ENCODE measurements at regions not wholly inside any gene's neighbourhood (a gene's known extent, or its start where the extent isn't known, plus 50 kb on each side); places are given as distances from the start of the nearest gene placed in this dataset.

- H3K9ac ChIP-seq = no peak overlapping the region
- H4K20me1 ChIP-seq (ENCODE audit: insufficient read depth) = no peaks in the 10 kb centered on the region
- TF ChIP-seq CTCF (conservative IDR thresholded peaks at IDR 0.05; ENCODE audit: low read depth, low read length) = no peak
- H3K36me3 ChIP-seq (ENCODE audit: insufficient read depth) = no peaks in the 10 kb centered on the region
- H2AFZ ChIP-seq (ENCODE audit: low read depth) = no peak overlapping the region
- H3K27me3 ChIP-seq (ENCODE audit: insufficient read depth, low read depth) = no peaks in the 10 kb centered on the region
- H3K4me3 ChIP-seq (IDR thresholded peaks at IDR 0.05; ENCODE audit: insufficient read depth, low read depth, low read length) = no peak overlapping the region
- no peaks in the 10 kb centered on the region for H3K4me1 ChIP-seq (ENCODE audit: low read depth, poor library complexity, severe bottlenecking)
- no peaks in the 10 kb centered on the region for H3K79me2 ChIP-seq (ENCODE audit: insufficient read depth, low read depth)
- no peak overlapping the region for H3K4me2 ChIP-seq
- H3K27ac ChIP-seq = no peak overlapping the region
These were observed 587.8 kb downstream of the PSAT1 start for GRCh38 chr9:78884611-78885150.

GRCh38 chr9:78892182-78892581 lies 595.3 kb downstream of the PSAT1 start:
- no peak for TF ChIP-seq CTCF (conservative IDR thresholded peaks at IDR 0.05; ENCODE audit: low read depth, low read length)
- H3K27ac ChIP-seq = no peak overlapping the region
- H2AFZ ChIP-seq (ENCODE audit: low read depth) = no peak overlapping the region
- H3K79me2 ChIP-seq (ENCODE audit: insufficient read depth, low read depth) = no peaks in the 10 kb centered on the region
- H3K27me3 ChIP-seq (ENCODE audit: insufficient read depth, low read depth) = no peaks in the 10 kb centered on the region
- no peak overlapping the region for H3K4me2 ChIP-seq
- H3K4me3 ChIP-seq (IDR thresholded peaks at IDR 0.05; ENCODE audit: insufficient read depth, low read depth, low read length) = no peak overlapping the region
- no peaks in the 10 kb centered on the region for H3K36me3 ChIP-seq (ENCODE audit: insufficient read depth)
- no peaks in the 10 kb centered on the region for H3K4me1 ChIP-seq (ENCODE audit: low read depth, poor library complexity, severe bottlenecking)
- H4K20me1 ChIP-seq (ENCODE audit: insufficient read depth) = no peaks in the 10 kb centered on the region
- H3K9ac ChIP-seq = no peak overlapping the region

GRCh38 chr9:78892769-78893168 lies 595.8 kb downstream of the PSAT1 start:
- H3K9ac ChIP-seq = no peak overlapping the region
- H2AFZ ChIP-seq (ENCODE audit: low read depth) = no peak overlapping the region
- H3K4me1 ChIP-seq (ENCODE audit: low read depth, poor library complexity, severe bottlenecking) = no peaks in the 10 kb centered on the region
- H3K4me2 ChIP-seq = no peak overlapping the region
- no peak for TF ChIP-seq CTCF (conservative IDR thresholded peaks at IDR 0.05; ENCODE audit: low read depth, low read length)
- no peaks in the 10 kb centered on the region for H3K79me2 ChIP-seq (ENCODE audit: insufficient read depth, low read depth)
- H3K27me3 ChIP-seq (ENCODE audit: insufficient read depth, low read depth) = no peaks in the 10 kb centered on the region
- no peaks in the 10 kb centered on the region for H3K36me3 ChIP-seq (ENCODE audit: insufficient read depth)
- H4K20me1 ChIP-seq (ENCODE audit: insufficient read depth) = no peaks in the 10 kb centered on the region
- no peak overlapping the region for H3K4me3 ChIP-seq (IDR thresholded peaks at IDR 0.05; ENCODE audit: insufficient read depth, low read depth, low read length)
- H3K27ac ChIP-seq = no peak overlapping the region

GRCh38 chr9:78893774-78894401 lies 597.0 kb downstream of the PSAT1 start:
- H3K9ac ChIP-seq = no peak overlapping the region

More at GRCh38 chr9:78893774-78894401, 597.0 kb downstream of the PSAT1 start:
- Histone ChIP-seq H4K20me1 (ENCODE audit: insufficient read depth) (no peaks in the 10 kb centered on the region), H2AFZ (ENCODE audit: low read depth) (no peak overlapping the region), H3K4me2 (no peak overlapping the region), H3K4me1 (ENCODE audit: low read depth, poor library complexity, severe bottlenecking) (no peaks in the 10 kb centered on the region), H3K27me3 (ENCODE audit: insufficient read depth, low read depth) (no peaks in the 10 kb centered on the region), H3K27ac (no peak overlapping the region), H3K79me2 (ENCODE audit: insufficient read depth, low read depth) (no peaks in the 10 kb centered on the region), H3K4me3 (IDR thresholded peaks at IDR 0.05; ENCODE audit: insufficient read depth, low read depth, low read length) (no peak overlapping the region), H3K36me3 (ENCODE audit: insufficient read depth) (no peaks in the 10 kb centered on the region)
- TF ChIP-seq CTCF (conservative IDR thresholded peaks at IDR 0.05; ENCODE audit: low read depth, low read length) = no peak

All from KMS-11 (cell line).